Kidney (tissue), 13 donors: ENCODE measurements at regions not wholly inside any gene's neighbourhood (a gene's known extent, or its start where the extent isn't known, plus 50 kb on each side); places are given as distances from the start of the nearest gene placed in this dataset.
"Not testable (repeated sequence)": the region's sequence is repeated elsewhere in the genome, so short reads cannot be mapped to it uniquely, and the experiment has no call there.

Source experiments
- DNase-seq, 5 donors: peaks; one replicate each; pipeline ENCODE4 v3.0.0-alpha.2; 2013 to 2020
- FAIRE-seq: peaks from 2 replicates; lab custom pipeline; 2012; peaks lifted over from hg19 to GRCh38; lab: Jason Lieb, UNC
- H3K27ac ChIP-seq, 2 donors: one replicate each; pipeline ENCODE4 v1.7.0; 2013; ENCODE audit warnings: low read depth in 2 of 2, low read length in 2 of 2, inconsistent platforms in 1 of 2
- H3K27me3 ChIP-seq: one replicate; pipeline ENCODE4 v1.7.1; 2013; ENCODE audit warnings: low read length, inconsistent platforms; ENCODE audit not compliant: control insufficient read depth, insufficient read depth
- H3K36me3 ChIP-seq, 3 donors: one replicate each; pipeline versions ENCODE4 v1.7.0 to v1.7.1; 2013; ENCODE audit warnings: low read length in 3 of 3, control low read depth in 1 of 3, inconsistent platforms in 1 of 3; ENCODE audit not compliant: insufficient read depth in 3 of 3, control insufficient read depth in 2 of 3
- H3K4me1 ChIP-seq, 3 donors: one replicate each; pipeline versions ENCODE4 v1.7.0 to v1.7.1; 2013; ENCODE audit warnings: low read length in 3 of 3, inconsistent platforms in 1 of 3, low read depth in 1 of 3; ENCODE audit not compliant: control insufficient read depth in 2 of 3, insufficient read depth in 2 of 3
- H3K4me3 ChIP-seq, 3 donors: one replicate each; pipeline versions ENCODE4 v1.7.0 to v1.8.1; 2013; ENCODE audit warnings: low read length in 3 of 3, control low read depth in 1 of 3, inconsistent platforms in 1 of 3
- H3K9ac ChIP-seq, 3 donors: one replicate each; pipeline versions ENCODE4 v1.7.0 to v1.7.1; 2013; ENCODE audit warnings: low read length in 3 of 3, control low read depth in 1 of 3, inconsistent platforms in 1 of 3
- H3K9me3 ChIP-seq, 3 donors: one replicate each; pipeline versions ENCODE4 v1.7.0 to v1.7.1; 2013; ENCODE audit warnings: low read length in 3 of 3, control low read depth in 1 of 3, inconsistent platforms in 1 of 3; ENCODE audit not compliant: control insufficient read depth in 2 of 3, insufficient read depth in 1 of 3
- intact Hi-C: fragments of 100-400 bp; cut with DNase I; formaldehyde crosslinking; loops from one replicate; pipeline ENCODE4 v1.11.1; 2022
- TF ChIP-seq, protein P1 (sequence below): IDR thresholded peaks from 3 replicates; pipeline ENCODE4 v1.5.1; 2012; ENCODE audit warnings: mild to moderate bottlenecking, moderate library complexity, borderline replicate concordance; ENCODE audit not compliant: insufficient read depth; ENCODE audit errors: extremely low read depth
- donor health status: control.
- donor health status: control.
- donor health status: control.
- donor health status: control.
- donor health status: control.
- donor health status: DM: yes; HTN: yes; CAD: no.
- donor health status: Normal renal cell carcinoma (clear cell type).

DNA sequence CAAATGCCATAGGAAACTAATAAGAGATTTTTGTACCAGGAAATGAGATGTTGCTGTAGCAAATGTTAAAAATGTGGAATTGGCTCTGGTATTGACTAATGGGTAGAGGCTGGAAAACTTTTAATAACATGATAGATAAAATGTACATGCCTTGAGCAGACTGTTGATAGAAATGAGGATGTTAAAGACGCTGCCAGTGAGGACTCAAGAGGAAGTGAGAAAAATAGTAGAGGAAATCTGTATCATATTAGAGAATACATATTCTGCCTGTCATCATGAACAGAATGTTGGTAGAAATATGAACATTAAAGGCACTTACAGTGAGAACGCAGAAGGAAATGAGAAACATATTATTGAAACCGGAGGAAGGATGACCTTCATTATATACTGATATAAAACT, 577.2 kb upstream of the HTR2C start:
- Histone ChIP-seq H3K27ac (no peak overlapping the region), H3K4me1 (no peaks in the 10 kb centered on the region), H3K36me3 (no peaks in the 10 kb centered on the region), H3K27me3 (peaks cover 2% of the 10 kb centered on the region), H3K9me3 (no peaks in the 10 kb centered on the region), H3K4me3 (no peak overlapping the region), H3K9ac (no peak overlapping the region)
- intact Hi-C loops: no loop called here
- TF ChIP-seq, protein P1, sequence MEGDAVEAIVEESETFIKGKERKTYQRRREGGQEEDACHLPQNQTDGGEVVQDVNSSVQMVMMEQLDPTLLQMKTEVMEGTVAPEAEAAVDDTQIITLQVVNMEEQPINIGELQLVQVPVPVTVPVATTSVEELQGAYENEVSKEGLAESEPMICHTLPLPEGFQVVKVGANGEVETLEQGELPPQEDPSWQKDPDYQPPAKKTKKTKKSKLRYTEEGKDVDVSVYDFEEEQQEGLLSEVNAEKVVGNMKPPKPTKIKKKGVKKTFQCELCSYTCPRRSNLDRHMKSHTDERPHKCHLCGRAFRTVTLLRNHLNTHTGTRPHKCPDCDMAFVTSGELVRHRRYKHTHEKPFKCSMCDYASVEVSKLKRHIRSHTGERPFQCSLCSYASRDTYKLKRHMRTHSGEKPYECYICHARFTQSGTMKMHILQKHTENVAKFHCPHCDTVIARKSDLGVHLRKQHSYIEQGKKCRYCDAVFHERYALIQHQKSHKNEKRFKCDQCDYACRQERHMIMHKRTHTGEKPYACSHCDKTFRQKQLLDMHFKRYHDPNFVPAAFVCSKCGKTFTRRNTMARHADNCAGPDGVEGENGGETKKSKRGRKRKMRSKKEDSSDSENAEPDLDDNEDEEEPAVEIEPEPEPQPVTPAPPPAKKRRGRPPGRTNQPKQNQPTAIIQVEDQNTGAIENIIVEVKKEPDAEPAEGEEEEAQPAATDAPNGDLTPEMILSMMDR: no peak
- FAIRE-seq (no peak), DNase-seq (no peak)

DNA sequence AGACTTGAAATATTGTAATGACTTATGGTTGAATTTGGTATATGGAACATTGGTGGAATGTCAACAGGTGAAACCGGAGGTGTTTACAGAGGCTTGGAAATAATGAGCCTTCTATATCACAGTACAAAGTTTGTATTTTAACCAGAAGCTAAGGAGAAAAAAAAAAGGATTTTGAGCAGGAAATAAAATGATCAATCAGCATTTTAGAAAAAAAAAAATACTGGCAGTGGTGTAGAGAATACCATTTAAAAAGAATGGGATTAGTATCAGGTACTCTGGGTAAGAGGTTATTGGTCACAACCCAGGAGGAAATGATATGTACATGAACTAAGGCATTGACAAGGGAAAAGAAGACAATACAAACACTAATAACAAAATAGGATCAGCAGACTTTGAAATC, 587.1 kb upstream of the HTR2C start:
- intact Hi-C loops: no loop called here
- no peak overlapping the region for H3K4me3 ChIP-seq
- H3K4me1 ChIP-seq: no peaks in the 10 kb centered on the region
- FAIRE-seq (no peak), DNase-seq (no peak)
- H3K27me3 ChIP-seq: no peaks in the 10 kb centered on the region
- no peaks in the 10 kb centered on the region for H3K36me3 ChIP-seq
- no peaks in the 10 kb centered on the region for H3K9me3 ChIP-seq
- TF ChIP-seq, protein P1: no peak
- H3K27ac ChIP-seq: no peak overlapping the region
- H3K9ac ChIP-seq: no peak overlapping the region

DNA sequence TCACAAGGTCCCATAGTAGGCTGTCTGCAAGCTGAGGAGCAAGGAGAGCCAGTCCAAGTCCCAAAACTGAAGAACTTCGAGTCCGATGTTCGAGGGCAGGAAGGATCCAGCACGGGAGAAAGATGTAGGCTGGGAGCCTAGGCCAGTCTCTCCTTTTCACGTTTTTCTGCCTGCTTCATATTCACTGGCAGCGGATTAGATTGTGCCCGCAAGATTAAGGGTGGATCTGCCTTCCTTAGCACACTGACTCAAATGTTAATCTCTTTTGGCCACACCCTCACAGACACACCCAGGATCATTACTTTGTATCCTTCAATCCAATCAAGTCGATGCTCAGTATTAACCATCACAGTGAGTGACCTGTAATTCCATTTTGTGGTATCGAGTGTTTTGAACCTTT, 592.2 kb upstream of the HTR2C start:
- H3K9me3 ChIP-seq, H3K27ac ChIP-seq, DNase-seq, H3K36me3 ChIP-seq, H3K9ac ChIP-seq, intact Hi-C loops, H3K4me3 ChIP-seq, FAIRE-seq, H3K4me1 ChIP-seq, H3K27me3 ChIP-seq: not testable (repeated sequence)

DNA sequence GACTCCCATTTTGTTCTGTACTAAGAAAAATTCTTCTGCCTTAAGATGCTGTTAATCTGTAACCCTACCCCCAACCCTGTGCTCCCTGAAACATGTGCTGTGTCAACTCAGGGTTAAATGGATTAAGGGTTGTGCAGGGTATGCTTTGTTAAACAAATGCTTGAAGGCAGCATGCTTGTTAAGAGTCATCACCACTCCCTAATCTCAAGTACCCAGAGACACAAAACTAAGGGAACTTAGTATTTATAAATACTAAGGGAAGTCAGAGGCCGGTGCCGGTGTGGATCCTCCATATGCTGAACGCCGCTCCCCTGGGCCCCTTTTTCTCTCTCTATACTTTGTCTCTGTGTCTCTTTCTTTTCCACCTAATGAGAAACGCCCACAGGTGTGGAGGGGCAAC, 593.2 kb upstream of the HTR2C start:
- FAIRE-seq, H3K4me1 ChIP-seq, H3K9me3 ChIP-seq, H3K27me3 ChIP-seq, H3K36me3 ChIP-seq, H3K27ac ChIP-seq, H3K4me3 ChIP-seq, H3K9ac ChIP-seq, intact Hi-C loops: not testable (repeated sequence)
- peak in 1 of 5 donors; percentile 1 for DNase-seq

DNA sequence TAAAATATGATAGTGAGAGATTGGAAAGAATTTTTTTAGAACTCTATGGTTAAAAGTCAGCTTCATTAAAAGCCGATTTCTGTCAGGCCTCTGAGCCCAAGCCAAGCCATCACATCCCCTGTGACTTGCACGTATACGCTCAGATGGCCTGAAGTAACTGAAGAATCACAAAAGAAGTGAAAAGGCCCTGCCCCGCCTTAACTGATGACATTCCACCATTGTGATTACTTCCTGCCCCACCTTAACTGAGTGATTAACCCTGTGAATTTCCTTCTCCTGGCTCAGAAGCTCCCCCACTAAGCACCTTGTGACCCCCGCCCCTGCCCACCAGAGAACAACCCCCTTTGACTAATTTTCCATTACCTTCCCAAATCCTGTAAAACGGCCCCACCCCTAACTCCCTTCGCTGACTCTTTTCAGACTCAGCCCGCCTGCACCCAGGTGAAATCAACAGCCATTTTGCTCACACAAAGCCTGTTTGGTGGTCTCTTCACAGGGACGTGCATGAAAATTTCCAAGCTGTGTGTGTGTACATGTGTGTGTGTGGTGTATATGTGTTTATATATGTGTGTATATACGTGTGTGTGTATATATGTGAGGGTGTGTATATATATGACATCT, 595.5 kb upstream of the HTR2C start:
- H3K9ac ChIP-seq, DNase-seq, H3K36me3 ChIP-seq, H3K27ac ChIP-seq, H3K27me3 ChIP-seq, intact Hi-C loops, H3K9me3 ChIP-seq, FAIRE-seq, H3K4me1 ChIP-seq, H3K4me3 ChIP-seq: not testable (repeated sequence)
